Inflammatory macrophage treated with lipopolysaccharide for 4 hours (primary cell): ENCODE measurements at regions not wholly inside any gene's neighbourhood (a gene's known extent, or its start where the extent isn't known, plus 50 kb on each side); places are given as distances from the start of the nearest gene placed in this dataset.
"Not testable (repeated sequence)": the region's sequence is repeated elsewhere in the genome, so short reads cannot be mapped to it uniquely, and the experiment has no call there.

Experiments
- DNase-seq: peaks from one replicate; pipeline ENCODE4 v3.0.0-alpha.2; 2020

DNA sequence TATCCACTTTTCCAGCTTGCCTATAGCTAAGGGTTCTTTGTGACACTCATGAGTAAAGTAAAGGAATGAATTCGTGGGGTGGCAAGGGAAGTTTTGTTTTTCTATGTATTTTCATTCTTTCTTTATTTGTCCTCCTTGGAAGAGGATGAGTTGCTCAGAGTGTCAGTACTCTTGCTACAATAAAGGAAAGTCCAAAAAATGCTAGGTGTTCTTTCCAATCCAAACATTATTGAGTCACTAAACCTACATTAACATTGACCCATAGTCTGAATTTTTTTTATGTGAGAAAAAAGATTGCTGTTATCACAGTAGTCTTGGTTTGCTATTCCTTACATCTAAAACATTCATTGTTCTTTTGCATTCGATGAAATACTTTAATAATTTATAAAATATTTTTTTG lies 959.9 kb upstream of the ADGRL4 start:
- DNase-seq, result no peak

DNA sequence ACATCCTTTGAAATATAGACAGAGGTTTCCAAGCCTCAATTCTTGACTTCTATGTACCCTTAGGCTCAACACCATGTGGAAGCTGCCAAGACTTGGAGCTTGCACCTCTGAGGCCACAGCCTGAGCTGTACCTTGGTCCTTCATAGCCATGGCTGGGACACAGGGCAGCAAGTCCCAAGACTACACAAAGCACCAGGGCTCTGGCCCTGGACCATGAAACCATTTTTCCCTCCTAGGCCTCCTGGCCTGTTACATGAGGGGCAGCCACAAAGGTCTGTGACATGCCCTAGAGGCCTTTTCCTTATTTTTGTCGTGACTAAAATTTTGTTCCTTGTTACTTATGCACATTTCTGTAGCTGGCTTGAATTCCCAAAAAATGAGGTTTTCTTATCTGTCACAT lies 953.1 kb upstream of the ADGRL4 start:
- no peak for DNase-seq

DNA sequence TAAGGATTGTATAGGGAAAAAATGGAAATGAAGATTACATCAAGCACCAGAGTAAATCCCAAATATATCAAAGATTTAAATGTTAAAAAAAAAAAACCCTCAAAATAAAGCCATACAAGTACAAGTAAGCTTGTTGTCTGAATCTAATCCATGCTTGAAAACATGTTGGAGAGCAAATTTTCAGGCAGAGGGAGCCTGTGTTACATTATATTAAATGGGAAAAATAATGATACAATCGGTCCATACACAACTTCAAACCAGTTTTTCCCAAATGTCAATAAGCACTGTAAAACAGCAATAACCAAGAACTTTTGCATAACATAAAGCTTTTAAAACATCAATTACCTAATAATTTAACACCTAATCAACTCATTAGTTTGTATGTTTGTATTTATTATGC lies 949.4 kb upstream of the ADGRL4 start:
- DNase-seq, result no peak

GRCh38 chr1:79950511-79950910 lies 944.0 kb upstream of the ADGRL4 start:
- no peak for DNase-seq

DNA sequence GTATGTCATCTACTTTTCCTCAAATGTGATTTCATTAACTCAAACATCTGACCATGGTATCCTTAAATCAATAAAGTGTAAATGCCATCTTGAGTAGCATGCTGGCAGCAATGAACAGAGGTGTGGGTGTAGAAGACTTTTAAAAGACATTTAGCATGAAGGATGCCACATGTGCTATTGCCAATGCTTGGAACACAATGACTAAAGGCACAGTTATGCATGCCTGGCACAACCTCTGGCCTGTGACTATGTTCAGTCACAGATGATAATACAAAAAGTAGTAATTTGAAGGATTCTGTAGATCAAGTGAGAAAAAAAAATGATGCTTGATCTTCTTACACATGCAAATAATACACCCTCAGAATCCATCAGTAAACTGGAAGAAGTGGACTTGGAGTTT lies 938.9 kb upstream of the ADGRL4 start:
- no peak for DNase-seq

- DNase-seq, result no peak
Measured at GRCh38 chr1:79929356-79929755, 922.8 kb upstream of the ADGRL4 start.

- DNase-seq, result no peak
Measured at GRCh38 chr1:79928901-79929300, 922.4 kb upstream of the ADGRL4 start.

GRCh38 chr1:79920960-79921669 lies 914.6 kb upstream of the ADGRL4 start:
- DNase-seq, result no peak

- DNase-seq, result no peak
Measured at GRCh38 chr1:79914896-79915295, 908.4 kb upstream of the ADGRL4 start.

DNA sequence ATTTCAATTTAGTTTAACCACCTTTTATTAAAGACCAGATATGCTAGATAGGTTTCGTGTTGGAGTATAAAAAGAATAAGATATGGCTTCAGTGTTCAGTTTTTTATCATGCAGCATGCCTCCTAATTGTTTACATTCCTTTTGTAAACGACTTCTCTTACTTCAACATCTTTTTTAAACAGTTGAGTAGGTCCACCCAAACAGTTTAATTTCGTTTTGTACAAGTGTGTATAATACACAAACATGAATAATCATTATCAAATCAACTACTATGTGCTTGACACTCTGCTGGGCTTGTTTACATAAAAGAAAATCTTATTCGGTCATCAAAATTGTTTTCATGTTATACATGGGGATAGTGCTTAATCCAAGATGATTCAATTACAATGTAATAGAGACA lies 906.3 kb upstream of the ADGRL4 start:
- DNase-seq, result no peak

DNA sequence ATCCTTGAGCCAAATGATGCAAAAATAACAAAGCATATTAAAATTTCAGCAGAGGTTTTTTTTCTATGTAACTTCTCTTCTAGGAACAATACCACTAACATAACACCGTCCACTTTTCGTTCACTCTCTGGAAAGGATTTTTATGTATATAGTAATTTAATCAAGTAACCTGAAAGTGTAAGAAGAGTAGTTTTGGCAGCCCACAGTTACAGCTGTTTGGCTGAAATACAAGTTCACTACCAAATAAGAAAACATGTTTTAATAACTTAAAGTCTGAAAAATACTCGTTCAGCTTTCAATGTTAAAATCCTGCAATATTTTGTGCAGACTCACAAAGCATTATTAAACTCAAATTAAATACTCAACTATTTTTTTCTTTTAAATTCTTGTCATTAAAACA lies 896.8 kb upstream of the ADGRL4 start:
- DNase-seq, result no peak

DNA sequence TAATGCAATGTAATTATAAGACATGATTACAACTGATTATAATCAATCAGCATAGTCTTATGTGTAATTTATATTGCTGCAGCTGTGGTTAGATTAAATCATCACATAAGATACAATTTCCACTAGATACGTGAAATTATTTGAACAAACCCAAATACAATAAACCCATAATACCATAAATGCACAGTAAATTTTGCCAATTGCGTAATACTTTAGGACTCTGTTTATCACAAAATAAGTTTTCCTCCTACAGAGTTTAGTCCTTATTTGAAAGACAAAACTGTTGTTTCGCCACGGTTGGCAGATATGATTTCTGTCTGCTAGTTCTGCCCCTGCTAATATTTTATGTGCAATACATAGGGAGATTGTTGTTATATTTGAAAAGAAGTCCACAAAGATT lies 895.9 kb upstream of the ADGRL4 start:
- DNase-seq, result no peak

- no peak for DNase-seq
Measured at GRCh38 chr1:79899914-79900313, 893.4 kb upstream of the ADGRL4 start.

- no peak for DNase-seq
Measured at GRCh38 chr1:79896140-79896539, 889.6 kb upstream of the ADGRL4 start.

GRCh38 chr1:79895573-79895972 lies 889.0 kb upstream of the ADGRL4 start:
- no peak for DNase-seq

- not testable (repeated sequence) for DNase-seq
Measured at GRCh38 chr1:79894129-79894528, 887.6 kb upstream of the ADGRL4 start.

- DNase-seq, result no peak
Measured at GRCh38 chr1:79887059-79887458, 880.5 kb upstream of the ADGRL4 start.

DNA sequence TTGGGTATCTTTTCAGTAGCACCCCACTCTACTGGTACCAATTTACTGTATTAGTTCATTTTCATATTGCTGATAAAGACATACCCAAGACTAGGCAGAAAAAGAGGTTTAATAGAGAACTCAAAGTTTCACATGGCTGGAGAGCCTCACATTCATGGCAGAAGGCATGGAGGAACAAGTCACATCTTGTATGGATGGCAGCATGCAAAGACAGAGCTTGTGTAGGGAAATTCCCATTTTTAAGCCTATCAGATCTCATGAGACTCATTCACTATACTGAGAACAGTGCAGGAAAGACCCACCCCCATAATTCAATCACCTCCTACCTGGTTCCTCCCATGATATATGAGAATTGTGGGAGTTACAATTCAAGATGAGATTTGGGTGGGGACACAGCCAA lies 878.6 kb upstream of the ADGRL4 start:
- no peak for DNase-seq

GRCh38 chr1:79877086-79877485 lies 870.6 kb upstream of the ADGRL4 start:
- DNase-seq, result no peak

GRCh38 chr1:79875187-79875586 lies 868.7 kb upstream of the ADGRL4 start:
- DNase-seq, result no peak

- no peak for DNase-seq
Measured at GRCh38 chr1:79874289-79874688, 867.8 kb upstream of the ADGRL4 start.

DNA sequence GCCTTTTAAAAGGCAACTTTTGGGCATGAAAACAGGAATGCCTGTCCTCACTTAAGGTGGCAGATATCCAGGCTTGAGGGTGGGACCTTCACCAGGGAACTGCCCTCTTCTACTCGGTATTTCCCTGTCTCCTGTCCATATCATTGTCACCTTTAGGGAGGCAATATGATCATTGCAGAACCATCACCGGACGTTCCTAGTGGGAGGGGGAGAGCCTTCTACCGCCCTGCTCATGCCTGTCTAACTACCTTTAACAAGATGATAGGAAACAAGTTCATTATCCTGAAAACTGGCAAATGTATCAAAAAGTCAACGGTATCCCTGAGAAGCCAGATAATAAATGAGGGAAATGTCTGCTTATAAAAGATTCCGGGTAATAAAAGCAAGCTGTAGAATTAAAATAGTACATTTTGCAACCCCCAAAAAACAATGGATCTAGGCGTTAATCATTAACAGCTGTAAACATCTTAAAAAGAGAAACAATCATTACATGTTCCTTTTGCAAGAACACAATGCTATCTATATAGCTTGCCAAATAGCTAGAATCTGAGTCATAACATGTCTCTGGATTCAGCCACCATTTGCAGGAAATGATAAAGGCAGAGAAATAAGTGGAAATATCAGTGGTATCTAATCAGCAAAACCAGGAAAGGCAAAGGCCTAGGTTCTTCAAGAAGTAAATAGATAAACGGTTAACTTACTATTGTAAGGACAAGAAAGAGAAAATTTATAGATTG lies 852.9 kb upstream of the ADGRL4 start:
- DNase-seq, result no peak

- no peak for DNase-seq
Measured at GRCh38 chr1:79852004-79852403, 845.5 kb upstream of the ADGRL4 start.

- DNase-seq, result no peak
Measured at GRCh38 chr1:79849388-79849787, 842.9 kb upstream of the ADGRL4 start.

DNA sequence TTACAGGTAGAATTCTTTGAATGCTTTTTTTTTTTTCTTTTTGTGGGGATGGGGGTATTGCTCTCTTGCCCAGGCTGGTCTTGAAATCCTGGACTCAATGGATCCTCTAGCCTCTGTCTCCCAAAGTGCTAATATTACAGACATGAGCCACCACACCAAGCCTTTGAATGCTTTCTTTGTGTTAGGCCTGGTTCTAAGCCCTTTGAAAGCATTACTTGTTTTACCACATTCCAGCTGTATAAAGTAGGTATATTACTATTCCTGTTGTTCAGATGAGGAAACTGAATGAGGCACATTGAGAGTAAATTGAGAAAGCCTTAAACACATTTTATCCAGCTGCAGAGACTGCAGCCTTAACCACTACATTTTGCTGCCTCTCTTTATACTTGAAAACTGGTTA lies 841.8 kb upstream of the ADGRL4 start:
- DNase-seq, result no peak
